ENCODE measurements at regions not wholly inside any gene's neighbourhood (a gene's known extent, or its start where the extent isn't known, plus 50 kb on each side); places are given as distances from the start of the nearest gene placed in this dataset.

- no peak for TF ChIP-seq POLR2A (IDR thresholded peaks at IDR 0.05)
- Histone ChIP-seq H3K27ac (no peak overlapping the region), H3K4me3 (no peak overlapping the region), H3K36me3 (no peaks in the 10 kb centered on the region), H3K4me1 (no peaks in the 10 kb centered on the region), H3K9me3 (peaks cover 0 to 4% (median 0%) of the 10 kb centered on the region in 4 donors), H3K27me3 (no peaks in the 10 kb centered on the region)
- ATAC-seq (ENCODE audit: low FRiP score in 2 of 2), result no peak
- no peak for DNase-seq
- WGBS, 2 donors, result 32 to 51% methylated on average over 2 of the region's 2 CpGs
Observed at GRCh38 chr4:160235285-160235684, 1132.4 kb downstream of the RAPGEF2 start.

GRCh38 chr4:160235771-160236170 is 1132.9 kb downstream of the RAPGEF2 start:
- DNase-seq (no peak), ATAC-seq (ENCODE audit: low FRiP score in 2 of 2) (no peak)
- Histone ChIP-seq H3K4me1 (no peaks in the 10 kb centered on the region), H3K27ac (no peak overlapping the region), H3K36me3 (no peaks in the 10 kb centered on the region), H3K4me3 (no peak overlapping the region), H3K27me3 (no peaks in the 10 kb centered on the region), H3K9me3 (peaks cover 0 to 4% (median 0%) of the 10 kb centered on the region in 4 donors)
- TF ChIP-seq EP300 (IDR thresholded peaks at IDR 0.05) (no peak), POLR2AphosphoS5 (IDR thresholded peaks at IDR 0.05) (no peak), POLR2A (IDR thresholded peaks at IDR 0.05) (no peak), CTCF (IDR thresholded peaks at IDR 0.05) (no peak)

- Histone ChIP-seq H3K27ac (no peak overlapping the region), H3K9me3 (peaks cover 0 to 4% (median 0%) of the 10 kb centered on the region in 4 donors), H3K36me3 (no peaks in the 10 kb centered on the region), H3K4me3 (no peak overlapping the region), H3K27me3 (no peaks in the 10 kb centered on the region), H3K4me1 (no peaks in the 10 kb centered on the region)
- TF ChIP-seq CTCF (IDR thresholded peaks at IDR 0.05) (no peak), EP300 (IDR thresholded peaks at IDR 0.05) (no peak), POLR2A (IDR thresholded peaks at IDR 0.05) (no peak), POLR2AphosphoS5 (IDR thresholded peaks at IDR 0.05) (no peak)
- ATAC-seq (ENCODE audit: low FRiP score in 2 of 2) (no peak), DNase-seq (no peak)
- 83 to 93% methylated on average over 1 of the region's 1 CpG for WGBS, 2 donors
Observed at GRCh38 chr4:160238790-160239189, 1135.9 kb downstream of the RAPGEF2 start.

- 88 to 98% methylated on average over 5 of the region's 7 CpGs for WGBS, 2 donors
- H3K4me1 ChIP-seq, result no peaks in the 10 kb centered on the region
- no peaks in the 10 kb centered on the region for H3K36me3 ChIP-seq
- no peak overlapping the region for H3K27ac ChIP-seq
- ATAC-seq (ENCODE audit: low FRiP score in 2 of 2) (peak; percentile 17 to 53), DNase-seq (peak in 1 of 2 donors; percentile 15)
- no peaks in the 10 kb centered on the region for H3K9me3 ChIP-seq
- no peaks in the 10 kb centered on the region for H3K27me3 ChIP-seq
- H3K4me3 ChIP-seq, result no peak overlapping the region
- TF ChIP-seq POLR2AphosphoS5 (IDR thresholded peaks at IDR 0.05), result no peak
- TF ChIP-seq POLR2A (IDR thresholded peaks at IDR 0.05), result no peak
- no peak for TF ChIP-seq EP300 (IDR thresholded peaks at IDR 0.05)
- no peak for TF ChIP-seq CTCF (IDR thresholded peaks at IDR 0.05)
Observed at GRCh38 chr4:160247091-160247656, 1144.3 kb downstream of the RAPGEF2 start.

- H3K27ac ChIP-seq, result no peak overlapping the region
- no peaks in the 10 kb centered on the region for H3K27me3 ChIP-seq
- ATAC-seq (ENCODE audit: low FRiP score in 2 of 2), result no peak
- no peak overlapping the region for H3K4me3 ChIP-seq
- no peaks in the 10 kb centered on the region for H3K4me1 ChIP-seq
- no peak for DNase-seq
- no peak for TF ChIP-seq CTCF (IDR thresholded peaks at IDR 0.05)
- TF ChIP-seq POLR2A (IDR thresholded peaks at IDR 0.05), result no peak
- TF ChIP-seq EP300 (IDR thresholded peaks at IDR 0.05), result no peak
- TF ChIP-seq POLR2AphosphoS5 (IDR thresholded peaks at IDR 0.05), result no peak
- H3K36me3 ChIP-seq, result no peaks in the 10 kb centered on the region
- 56 to 58% methylated on average over 3 of the region's 3 CpGs for WGBS, 2 donors
- peaks cover 0 to 4% (median 0%) of the 10 kb centered on the region in 4 donors for H3K9me3 ChIP-seq
Observed at GRCh38 chr4:160251522-160252170, 1148.8 kb downstream of the RAPGEF2 start.

All from upper lobe of left lung (tissue), 6 donors.